ENCODE measurements at regions not wholly inside any gene's neighbourhood (a gene's known extent, or its start where the extent isn't known, plus 50 kb on each side); places are given as distances from the start of the nearest gene placed in this dataset.

DNA sequence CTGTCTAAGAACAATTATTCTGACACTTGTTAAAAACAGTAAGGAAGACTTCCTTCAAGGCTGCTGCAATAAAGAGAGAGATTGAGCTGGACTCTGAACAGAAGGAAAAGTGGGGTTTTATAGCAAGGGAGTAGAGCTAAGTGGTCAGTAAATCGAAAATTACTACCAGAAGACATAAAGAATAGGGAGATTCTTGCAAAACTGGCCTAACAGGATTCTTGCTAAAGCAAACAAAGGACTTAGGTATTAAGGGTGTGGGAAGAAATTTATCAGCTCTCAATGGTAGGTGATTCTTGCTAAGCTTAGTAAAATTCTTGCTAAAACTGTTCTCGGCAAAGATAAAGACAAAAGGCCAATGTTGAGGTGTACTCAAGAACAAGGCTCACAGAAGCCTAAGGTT lies 300.5 kb downstream of the SLCO4C1 start:
- TF ChIP-seq EZH2 (IDR thresholded peaks at IDR 0.05; ENCODE audit: insufficient read depth, poor library complexity, severe bottlenecking) = no peak
- TF ChIP-seq EZH2phosphoT487 (IDR thresholded peaks at IDR 0.05; ENCODE audit: insufficient read depth, low read depth) = no peak

All from GM23248 (cell line).